PFSK-1 (cell line): ENCODE measurements at regions not wholly inside any gene's neighbourhood (a gene's known extent, or its start where the extent isn't known, plus 50 kb on each side); places are given as distances from the start of the nearest gene placed in this dataset.
A peak's percentile ranks its signal among the peaks of the same experiment; 100 is the strongest.

Source experiments
- FOXP2 ChIP-seq: optimal IDR thresholded peaks from 2 replicates; pipeline ENCODE3; 2011; ENCODE audit warnings: borderline replicate concordance, control low read depth, inconsistent platforms; ENCODE audit not compliant: insufficient read depth; ENCODE audit errors: extremely low read length, extremely low read depth
- POLR2AphosphoS5 ChIP-seq: IDR thresholded peaks from 2 replicates; pipeline ENCODE4 v1.6.1; 2012; ENCODE audit warnings: low read depth, mild to moderate bottlenecking, control low read depth, low read length, moderate library complexity
- SIN3A ChIP-seq: IDR thresholded peaks from 2 replicates; pipeline ENCODE4 v1.6.1; 2012; ENCODE audit warnings: mild to moderate bottlenecking, low read length, moderate library complexity, borderline replicate concordance; ENCODE audit not compliant: insufficient read depth
- TAF1 ChIP-seq: IDR thresholded peaks from 2 replicates; pipeline ENCODE4 v1.6.1; 2012; ENCODE audit warnings: low read length, control low read depth, borderline replicate concordance; ENCODE audit not compliant: insufficient read depth
- TF ChIP-seq, protein P1 (sequence below), 2 experiments: IDR thresholded peaks; 2 replicates each; pipeline versions ENCODE4 v1.6.1 to v1.8.0; 2011 to 2012; ENCODE audit warnings: low read depth in 2 of 2, low read length in 2 of 2, control low read depth in 1 of 2, inconsistent platforms in 1 of 2, mild to moderate bottlenecking in 1 of 2, moderate library complexity in 1 of 2; ENCODE audit not compliant: insufficient read depth in 1 of 2

DNA sequence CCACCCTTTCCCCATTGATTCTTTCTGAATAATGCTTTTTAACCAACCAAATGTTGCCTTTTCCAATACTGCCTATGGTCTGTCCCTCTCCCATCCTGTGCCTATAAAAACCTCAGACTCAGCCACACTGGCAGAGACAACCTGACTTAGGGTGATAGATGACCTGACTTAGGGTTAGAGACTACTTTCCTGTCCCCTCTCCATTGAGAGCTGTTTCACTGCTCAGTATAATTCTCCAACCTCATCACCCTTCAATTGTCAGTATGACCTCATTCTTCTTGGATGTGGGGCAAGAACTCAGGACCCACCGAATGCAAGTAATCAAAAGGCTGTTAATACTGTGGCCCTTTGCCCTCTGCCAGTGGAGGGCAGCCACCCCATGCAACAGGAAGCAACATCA is 182.3 kb upstream of the STK17B start:
- TF ChIP-seq FOXP2 (no peak), TAF1 (no peak), SIN3A (no peak), POLR2AphosphoS5 (no peak)
- TF ChIP-seq, protein P1, sequence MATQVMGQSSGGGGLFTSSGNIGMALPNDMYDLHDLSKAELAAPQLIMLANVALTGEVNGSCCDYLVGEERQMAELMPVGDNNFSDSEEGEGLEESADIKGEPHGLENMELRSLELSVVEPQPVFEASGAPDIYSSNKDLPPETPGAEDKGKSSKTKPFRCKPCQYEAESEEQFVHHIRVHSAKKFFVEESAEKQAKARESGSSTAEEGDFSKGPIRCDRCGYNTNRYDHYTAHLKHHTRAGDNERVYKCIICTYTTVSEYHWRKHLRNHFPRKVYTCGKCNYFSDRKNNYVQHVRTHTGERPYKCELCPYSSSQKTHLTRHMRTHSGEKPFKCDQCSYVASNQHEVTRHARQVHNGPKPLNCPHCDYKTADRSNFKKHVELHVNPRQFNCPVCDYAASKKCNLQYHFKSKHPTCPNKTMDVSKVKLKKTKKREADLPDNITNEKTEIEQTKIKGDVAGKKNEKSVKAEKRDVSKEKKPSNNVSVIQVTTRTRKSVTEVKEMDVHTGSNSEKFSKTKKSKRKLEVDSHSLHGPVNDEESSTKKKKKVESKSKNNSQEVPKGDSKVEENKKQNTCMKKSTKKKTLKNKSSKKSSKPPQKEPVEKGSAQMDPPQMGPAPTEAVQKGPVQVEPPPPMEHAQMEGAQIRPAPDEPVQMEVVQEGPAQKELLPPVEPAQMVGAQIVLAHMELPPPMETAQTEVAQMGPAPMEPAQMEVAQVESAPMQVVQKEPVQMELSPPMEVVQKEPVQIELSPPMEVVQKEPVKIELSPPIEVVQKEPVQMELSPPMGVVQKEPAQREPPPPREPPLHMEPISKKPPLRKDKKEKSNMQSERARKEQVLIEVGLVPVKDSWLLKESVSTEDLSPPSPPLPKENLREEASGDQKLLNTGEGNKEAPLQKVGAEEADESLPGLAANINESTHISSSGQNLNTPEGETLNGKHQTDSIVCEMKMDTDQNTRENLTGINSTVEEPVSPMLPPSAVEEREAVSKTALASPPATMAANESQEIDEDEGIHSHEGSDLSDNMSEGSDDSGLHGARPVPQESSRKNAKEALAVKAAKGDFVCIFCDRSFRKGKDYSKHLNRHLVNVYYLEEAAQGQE (IDR thresholded peaks at IDR 0.05; ENCODE audit: insufficient read depth in 1 of 2, low read depth in 2 of 2, low read length in 2 of 2): no peak

DNA sequence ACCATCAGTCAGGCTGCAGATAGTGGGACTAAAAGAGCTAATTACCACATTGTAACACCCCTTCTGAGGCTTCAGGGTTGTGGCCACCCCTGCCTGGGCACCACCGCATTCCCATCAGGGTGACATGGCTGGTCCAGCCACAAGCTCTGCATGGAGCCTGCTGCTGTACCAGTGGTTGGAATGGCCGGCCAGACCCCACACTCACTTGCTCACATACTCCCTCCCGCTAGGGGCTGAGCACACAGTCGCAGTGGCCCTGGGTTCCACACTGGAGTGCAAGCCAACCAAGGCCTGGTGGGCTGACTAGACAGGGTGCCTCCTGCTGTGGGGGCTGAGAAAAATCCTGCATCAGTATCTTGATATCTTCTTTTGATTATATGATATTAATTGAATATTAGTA is 182.8 kb upstream of the STK17B start:
- TF ChIP-seq POLR2AphosphoS5: no peak
- TF ChIP-seq, protein P1 (IDR thresholded peaks at IDR 0.05; ENCODE audit: insufficient read depth in 1 of 2, low read depth in 2 of 2, low read length in 2 of 2): no peak
- TF ChIP-seq FOXP2: no peak
- TF ChIP-seq TAF1: no peak
- TF ChIP-seq SIN3A: no peak

DNA sequence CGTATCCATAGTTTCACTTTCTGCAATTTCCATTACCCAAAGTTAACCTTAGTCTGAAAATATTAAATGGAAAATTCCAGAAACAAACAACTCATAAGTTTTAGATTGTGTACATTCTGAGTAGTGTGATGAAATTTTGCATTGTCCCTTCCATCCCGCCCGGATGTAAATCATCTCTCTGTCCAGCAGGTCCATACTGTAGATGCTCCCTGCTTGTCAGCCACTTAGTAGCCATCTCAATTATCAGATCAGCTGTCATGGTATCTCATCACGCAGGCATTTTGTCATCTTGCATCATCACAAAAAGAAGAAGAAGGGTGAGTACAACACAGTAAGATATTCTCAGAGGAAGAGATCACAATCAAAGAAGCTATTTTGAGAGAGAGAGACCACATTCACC is 185.0 kb upstream of the STK17B start:
- TF ChIP-seq, protein P1 (IDR thresholded peaks at IDR 0.05; ENCODE audit: insufficient read depth in 1 of 2, low read depth in 2 of 2, low read length in 2 of 2): no peak
- TF ChIP-seq TAF1 (no peak), SIN3A (no peak), POLR2AphosphoS5 (no peak), FOXP2 (no peak)

DNA sequence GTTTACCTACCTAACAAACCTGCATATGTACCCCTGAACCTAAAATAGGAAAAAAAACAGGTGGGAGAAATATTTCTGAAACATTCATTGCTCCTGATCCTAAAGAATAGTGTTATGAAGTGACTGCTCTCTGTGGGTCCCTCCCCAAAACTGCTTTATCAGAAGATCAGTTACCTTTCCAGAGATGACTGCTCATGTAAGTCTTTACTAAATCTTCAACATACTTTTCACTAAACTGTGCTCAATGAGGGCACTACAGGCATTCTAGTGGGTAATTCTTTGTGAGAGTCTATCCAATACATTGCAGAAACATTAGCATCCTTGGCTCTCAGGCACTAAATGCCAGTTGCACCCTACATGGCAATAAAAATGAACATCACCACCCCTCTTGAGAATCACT is 189.3 kb upstream of the STK17B start:
- TF ChIP-seq SIN3A (no peak), POLR2AphosphoS5 (no peak), FOXP2 (no peak), TAF1 (no peak)
- TF ChIP-seq, protein P1 (IDR thresholded peaks at IDR 0.05; ENCODE audit: insufficient read depth in 1 of 2, low read depth in 2 of 2, low read length in 2 of 2): no peak

DNA sequence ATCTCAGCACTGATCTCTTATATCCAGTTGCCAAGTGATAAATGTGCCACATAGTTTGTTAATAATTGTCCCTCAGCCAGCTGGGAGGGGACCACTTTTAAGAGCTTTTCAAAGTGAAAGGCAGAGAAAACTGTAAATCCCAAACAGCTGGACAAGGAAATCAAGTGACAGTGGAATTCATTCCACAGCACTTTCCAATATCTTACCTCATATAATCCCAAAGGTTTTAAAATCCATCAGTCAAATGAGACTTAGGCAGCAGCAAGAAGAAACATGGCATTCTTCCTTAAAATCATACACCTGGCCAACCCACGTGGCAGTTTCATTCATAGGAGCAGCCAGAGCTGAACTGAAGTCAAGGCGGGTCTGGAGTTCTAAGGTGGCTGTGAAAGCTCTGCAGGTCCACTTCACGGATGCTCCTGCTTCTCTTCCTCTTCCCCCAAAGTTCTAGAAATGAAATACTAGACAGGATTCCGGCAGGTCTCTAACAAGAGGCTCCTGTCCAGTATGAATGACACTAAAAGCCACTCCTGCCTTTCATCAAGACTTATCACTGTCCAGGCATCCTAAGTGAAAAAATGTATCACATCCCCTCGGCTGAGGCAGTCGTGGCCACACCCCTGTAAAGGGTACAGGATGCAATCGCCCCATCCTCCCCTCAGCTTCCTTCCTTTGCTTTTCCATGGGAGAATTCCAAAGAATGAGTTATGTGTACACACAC is 190.4 kb upstream of the STK17B start:
- peak; percentile 76 for TF ChIP-seq FOXP2
- TF ChIP-seq TAF1: no peak
- TF ChIP-seq POLR2AphosphoS5: no peak
